SU-DHL-6 (cell line): ENCODE measurements at regions not wholly inside any gene's neighbourhood (a gene's known extent, or its start where the extent isn't known, plus 50 kb on each side); places are given as distances from the start of the nearest gene placed in this dataset.

Experiments
- H2AFZ ChIP-seq: fragments of 200-600 bp; sonication (generic); 2 replicates; pipeline ENCODE4 v1.6.1; 2014; ENCODE audit warnings: low read depth, mild to moderate bottlenecking, moderate library complexity, mixed read lengths, antibody characterized with exemption, low read length; ENCODE audit not compliant: severe bottlenecking
- H3F3A ChIP-seq: fragments of 200-600 bp; shearing (Covaris generic); 2 replicates; pipeline ENCODE4 v1.6.0; 2016; ENCODE audit warnings: antibody characterized with exemption, mild to moderate bottlenecking; ENCODE audit not compliant: insufficient read depth
- H3K27ac ChIP-seq: fragments of 200-600 bp; sonication (generic); 2 replicates; pipeline ENCODE4 v1.5.1; 2016; ENCODE audit warnings: low read depth, mild to moderate bottlenecking, low read length, moderate library complexity, mixed read lengths
- H3K27me3 ChIP-seq: fragments of 200-600 bp; sonication (generic), shearing (Covaris generic); 2 replicates; pipeline ENCODE4 v1.6.0; 2014; ENCODE audit warnings: mild to moderate bottlenecking, low read length
- H3K36me3 ChIP-seq: fragments of 200-600 bp; sonication (generic); 2 replicates; pipeline ENCODE4 v1.6.1; 2014; ENCODE audit warnings: mild to moderate bottlenecking, low read length, mixed read lengths
- H3K4me2 ChIP-seq: fragments of 300-600, 200-600 bp; shearing (Covaris generic), sonication (generic); 2 replicates; pipeline ENCODE4 v1.6.0; 2014; ENCODE audit warnings: low read length, low read depth, mild to moderate bottlenecking; ENCODE audit not compliant: poor library complexity, severe bottlenecking
- H3K4me3 ChIP-seq: fragments of 200-600 bp; sonication (generic); 2 replicates; pipeline ENCODE4 v1.5.1; 2014; ENCODE audit warnings: antibody characterized with exemption, low read length, mild to moderate bottlenecking, mixed read lengths; ENCODE audit not compliant: insufficient read depth, poor library complexity, severe bottlenecking
- H3K79me2 ChIP-seq: fragments of 200-600 bp; sonication (generic); 2 replicates; pipeline ENCODE4 v1.6.1; 2014; ENCODE audit warnings: mild to moderate bottlenecking, low read length, moderate library complexity; ENCODE audit not compliant: insufficient read depth
- H3K9ac ChIP-seq: fragments of 200-600 bp; sonication (generic); 2 replicates; pipeline ENCODE4 v1.7.0; 2014; ENCODE audit warnings: mild to moderate bottlenecking, low read length
- H3K9me2 ChIP-seq: fragments of 200-600 bp; sonication (generic); replicated peaks from 2 replicates; pipeline ENCODE4 v1.6.1; 2014; ENCODE audit warnings: low read length; ENCODE audit not compliant: insufficient read depth
- H3K9me3 ChIP-seq: fragments of 200-600 bp; sonication (generic); 2 replicates; pipeline ENCODE4 v1.6.1; 2014; ENCODE audit warnings: low read length, mixed read lengths; ENCODE audit not compliant: insufficient read depth
- H4K20me1 ChIP-seq: fragments of 200-600 bp; sonication (generic); 2 replicates; pipeline ENCODE4 v1.6.1; 2014; ENCODE audit warnings: low read depth, mild to moderate bottlenecking, antibody characterized with exemption, low read length, moderate library complexity, mixed read lengths
- EZH2phosphoT487 ChIP-seq: fragments of 200-600 bp; sonication (generic), shearing (Covaris generic); conservative IDR thresholded peaks from 2 replicates; pipeline ENCODE4 v1.6.1; 2018; ENCODE audit warnings: mild to moderate bottlenecking, antibody characterized with exemption, low read length, moderate library complexity, mixed read lengths
- TF ChIP-seq, protein P1 (sequence below): fragments of 200-600 bp; sonication (generic); IDR thresholded peaks from one replicate; pipeline ENCODE4 v1.5.1; 2017; ENCODE audit warnings: antibody characterized with exemption, mild to moderate bottlenecking, low read length, moderate library complexity; ENCODE audit not compliant: insufficient read depth, poor library complexity, severe bottlenecking

DNA sequence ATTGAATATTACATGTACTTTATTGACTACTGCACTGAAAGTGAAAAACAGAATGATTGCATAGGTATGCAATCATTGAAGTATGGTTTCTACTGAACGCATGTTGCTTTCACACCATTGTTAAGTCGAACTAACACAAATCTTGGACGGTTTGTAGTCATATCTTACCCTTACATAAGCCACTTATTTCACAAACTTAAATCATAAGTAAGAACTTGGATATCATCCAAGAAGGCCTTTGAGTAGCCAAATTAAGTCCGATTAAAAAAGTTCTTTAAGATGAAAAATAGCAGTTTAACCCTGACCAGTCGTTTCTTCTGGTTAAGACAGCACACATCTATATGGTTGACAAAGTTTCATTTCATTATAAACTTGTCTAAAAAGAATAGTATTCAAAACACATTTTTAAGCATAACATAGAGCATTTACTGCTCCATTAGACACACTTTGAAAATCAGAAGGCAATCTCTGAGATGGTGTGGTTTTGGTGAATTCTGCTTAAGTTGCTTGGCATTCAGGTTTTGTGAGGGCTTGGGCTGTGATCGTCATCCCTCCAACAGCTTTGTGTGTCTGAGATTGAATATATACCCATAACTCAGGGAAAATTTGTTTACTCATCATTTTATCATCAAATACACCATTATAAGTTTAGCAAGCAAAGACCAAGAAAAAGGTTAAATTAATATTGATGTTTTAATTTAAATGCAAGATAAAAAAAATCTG is 92.2 kb downstream of the NFKBIZ start:
- H3K4me3 ChIP-seq = no peak overlapping the region
- H3K27me3 ChIP-seq = no peaks in the 10 kb centered on the region
- H3K9me3 ChIP-seq = no peaks in the 10 kb centered on the region
- peaks cover 9% of the 10 kb centered on the region; the same call in 1 of the 2 replicates for H3F3A ChIP-seq
- H3K9me2 ChIP-seq = no peaks in the 10 kb centered on the region
- H4K20me1 ChIP-seq = no peaks in the 10 kb centered on the region
- H3K27ac ChIP-seq = peak overlapping the region; percentile 22; the same call in 1 of the 2 replicates
- TF ChIP-seq, protein P1, sequence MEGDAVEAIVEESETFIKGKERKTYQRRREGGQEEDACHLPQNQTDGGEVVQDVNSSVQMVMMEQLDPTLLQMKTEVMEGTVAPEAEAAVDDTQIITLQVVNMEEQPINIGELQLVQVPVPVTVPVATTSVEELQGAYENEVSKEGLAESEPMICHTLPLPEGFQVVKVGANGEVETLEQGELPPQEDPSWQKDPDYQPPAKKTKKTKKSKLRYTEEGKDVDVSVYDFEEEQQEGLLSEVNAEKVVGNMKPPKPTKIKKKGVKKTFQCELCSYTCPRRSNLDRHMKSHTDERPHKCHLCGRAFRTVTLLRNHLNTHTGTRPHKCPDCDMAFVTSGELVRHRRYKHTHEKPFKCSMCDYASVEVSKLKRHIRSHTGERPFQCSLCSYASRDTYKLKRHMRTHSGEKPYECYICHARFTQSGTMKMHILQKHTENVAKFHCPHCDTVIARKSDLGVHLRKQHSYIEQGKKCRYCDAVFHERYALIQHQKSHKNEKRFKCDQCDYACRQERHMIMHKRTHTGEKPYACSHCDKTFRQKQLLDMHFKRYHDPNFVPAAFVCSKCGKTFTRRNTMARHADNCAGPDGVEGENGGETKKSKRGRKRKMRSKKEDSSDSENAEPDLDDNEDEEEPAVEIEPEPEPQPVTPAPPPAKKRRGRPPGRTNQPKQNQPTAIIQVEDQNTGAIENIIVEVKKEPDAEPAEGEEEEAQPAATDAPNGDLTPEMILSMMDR = no peak
- TF ChIP-seq EZH2phosphoT487 = no peak
- peak overlapping the region; percentile 57 for H2AFZ ChIP-seq
- H3K36me3 ChIP-seq = no peaks in the 10 kb centered on the region
- no peak overlapping the region for H3K9ac ChIP-seq
- no peaks in the 10 kb centered on the region for H3K79me2 ChIP-seq
- H3K4me2 ChIP-seq = peak overlapping the region; percentile 43

DNA sequence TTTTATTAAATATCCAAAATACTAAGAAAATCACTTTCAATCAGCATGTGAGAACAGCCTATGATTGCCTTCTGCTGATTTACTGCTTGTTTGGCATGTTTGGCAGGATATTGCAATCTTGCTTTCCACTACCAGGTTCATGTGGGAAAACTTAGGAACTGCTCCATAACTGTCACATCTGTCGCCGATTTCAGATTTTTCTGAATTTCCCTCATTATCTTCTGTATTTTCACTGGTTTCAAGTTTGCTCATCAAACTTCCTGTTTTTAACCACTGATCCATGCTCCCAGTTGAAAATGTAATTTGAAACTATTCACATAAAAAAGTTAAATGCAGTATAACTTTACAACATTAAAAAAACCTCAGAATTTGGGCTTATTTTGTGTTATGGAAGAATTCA is 93.0 kb downstream of the NFKBIZ start:
- H2AFZ ChIP-seq = peak overlapping the region; percentile 57
- no peaks in the 10 kb centered on the region for H3K9me3 ChIP-seq
- H3K27ac ChIP-seq = peak overlapping the region; percentile 22; the same call in 1 of the 2 replicates
- H3K4me2 ChIP-seq = peak overlapping the region; percentile 43
- H3K27me3 ChIP-seq = no peaks in the 10 kb centered on the region
- H3K9me2 ChIP-seq = no peaks in the 10 kb centered on the region
- no peaks in the 10 kb centered on the region for H3K36me3 ChIP-seq
- TF ChIP-seq, protein P1 = no peak
- no peak for TF ChIP-seq EZH2phosphoT487
- no peaks in the 10 kb centered on the region for H4K20me1 ChIP-seq
- H3K4me3 ChIP-seq = no peak overlapping the region
- H3K9ac ChIP-seq = peak overlapping the region; percentile 13; the same call in 1 of the 2 replicates
- H3F3A ChIP-seq = peaks cover 9% of the 10 kb centered on the region; the same call in 1 of the 2 replicates
- H3K79me2 ChIP-seq = no peaks in the 10 kb centered on the region

DNA sequence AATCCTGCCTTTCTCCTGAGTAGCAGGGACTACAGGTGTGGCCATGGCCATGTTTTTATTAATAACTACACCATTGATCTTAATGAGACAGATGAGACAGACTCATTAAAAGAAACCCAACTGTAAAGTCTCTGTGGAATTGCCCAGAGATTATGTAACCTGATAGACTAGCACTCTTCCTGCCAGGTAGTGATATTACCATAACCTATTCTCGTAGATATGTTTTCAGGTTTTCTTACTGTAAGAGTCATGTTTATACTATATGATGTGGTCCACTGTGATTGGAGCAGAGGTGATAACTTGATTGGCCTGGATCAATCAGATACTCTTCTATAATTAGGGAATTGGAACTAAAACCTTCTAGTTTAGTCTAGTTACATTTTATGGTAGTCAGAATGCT is 93.7 kb downstream of the NFKBIZ start:
- Histone ChIP-seq H4K20me1 (no peaks in the 10 kb centered on the region), H3K27me3 (no peaks in the 10 kb centered on the region), H3K9me2 (no peaks in the 10 kb centered on the region), H3K27ac (no peak overlapping the region), H3K4me2 (no peak overlapping the region), H3K36me3 (no peaks in the 10 kb centered on the region), H2AFZ (no peak overlapping the region), H3K4me3 (no peak overlapping the region), H3K9me3 (no peaks in the 10 kb centered on the region), H3F3A (peaks cover 9% of the 10 kb centered on the region; the same call in 1 of the 2 replicates), H3K79me2 (no peaks in the 10 kb centered on the region), H3K9ac (no peak overlapping the region)
- TF ChIP-seq, protein P1 = no peak
- no peak for TF ChIP-seq EZH2phosphoT487
